Chondrocyte (in vitro differentiated cells): ENCODE measurements at regions not wholly inside any gene's neighbourhood (a gene's known extent, or its start where the extent isn't known, plus 50 kb on each side); places are given as distances from the start of the nearest gene placed in this dataset.

Source experiments
- DNase-seq: peaks from one replicate; pipeline ENCODE4 v3.0.0; 2021; ENCODE audit warnings: mixed read lengths, low spot score
- H3K27ac Mint-ChIP-seq: one replicate; pipeline ENCODE4 v1.8.0; 2021; ENCODE audit warnings: mild to moderate bottlenecking, moderate library complexity, mixed read lengths; ENCODE audit not compliant: unreplicated experiment
- H3K27me3 Mint-ChIP-seq: 2 replicates; pipeline ENCODE4 v1.8.0; 2021; ENCODE audit warnings: low read depth, mixed read lengths
- H3K36me3 Mint-ChIP-seq: 2 replicates; pipeline ENCODE4 v1.8.0; 2021; ENCODE audit warnings: low read depth, mixed read lengths
- H3K4me1 Mint-ChIP-seq: 2 replicates; pipeline ENCODE4 v1.8.0; 2021; ENCODE audit warnings: low read depth, mild to moderate bottlenecking, mixed read lengths
- H3K4me3 Mint-ChIP-seq: one replicate; pipeline ENCODE4 v1.8.0; 2021; ENCODE audit warnings: mild to moderate bottlenecking, moderate library complexity, mixed read lengths; ENCODE audit not compliant: unreplicated experiment
- H3K9me3 Mint-ChIP-seq: 2 replicates; pipeline ENCODE4 v1.8.0; 2021; ENCODE audit warnings: low read depth, mixed read lengths
- CTCF ChIP-seq: fragments of 200-600 bp; sonication (generic); IDR thresholded peaks from 2 replicates; pipeline ENCODE4 v1.5.0; 2021; ENCODE audit warnings: antibody characterized with exemption, mild to moderate bottlenecking, moderate library complexity

- peaks cover 13% of the 10 kb centered on the region for H3K27me3 Mint-ChIP-seq
- H3K4me3 Mint-ChIP-seq: no peak overlapping the region
- no peaks in the 10 kb centered on the region for H3K4me1 Mint-ChIP-seq
- no peak for DNase-seq
- no peaks in the 10 kb centered on the region for H3K36me3 Mint-ChIP-seq
- no peaks in the 10 kb centered on the region for H3K9me3 Mint-ChIP-seq
- H3K27ac Mint-ChIP-seq: no peak overlapping the region
- TF ChIP-seq CTCF: no peak
These were observed 282.4 kb downstream of the TEX29 start for GRCh38 chr13:111602874-111603273.

- Mint-ChIP-seq H3K9me3 (no peaks in the 10 kb centered on the region), H3K36me3 (no peaks in the 10 kb centered on the region), H3K4me3 (no peak overlapping the region), H3K27me3 (peaks cover 7% of the 10 kb centered on the region), H3K4me1 (no peaks in the 10 kb centered on the region), H3K27ac (no peak overlapping the region)
- DNase-seq: no peak
- no peak for TF ChIP-seq CTCF
These were observed 283.7 kb downstream of the TEX29 start for GRCh38 chr13:111604097-111604496.

GRCh38 chr13:111608556-111608955 is 288.1 kb downstream of the TEX29 start:
- DNase-seq: no peak
- H3K9me3 Mint-ChIP-seq: no peaks in the 10 kb centered on the region
- H3K36me3 Mint-ChIP-seq: no peaks in the 10 kb centered on the region
- H3K27me3 Mint-ChIP-seq: peaks cover 3% of the 10 kb centered on the region
- TF ChIP-seq CTCF: no peak
- no peaks in the 10 kb centered on the region for H3K4me1 Mint-ChIP-seq
- H3K4me3 Mint-ChIP-seq: no peak overlapping the region
- H3K27ac Mint-ChIP-seq: no peak overlapping the region

GRCh38 chr13:111609631-111610030 is 289.2 kb downstream of the TEX29 start:
- Mint-ChIP-seq H3K36me3 (no peaks in the 10 kb centered on the region), H3K27me3 (peaks cover 3% of the 10 kb centered on the region), H3K27ac (no peak overlapping the region), H3K4me1 (no peaks in the 10 kb centered on the region), H3K4me3 (no peak overlapping the region), H3K9me3 (no peaks in the 10 kb centered on the region)
- TF ChIP-seq CTCF: no peak
- no peak for DNase-seq

- Mint-ChIP-seq H3K27ac (no peak overlapping the region), H3K36me3 (no peaks in the 10 kb centered on the region), H3K27me3 (peaks cover 3% of the 10 kb centered on the region), H3K9me3 (no peaks in the 10 kb centered on the region), H3K4me1 (no peaks in the 10 kb centered on the region), H3K4me3 (no peak overlapping the region)
- no peak for TF ChIP-seq CTCF
- DNase-seq: no peak
These were observed 289.6 kb downstream of the TEX29 start for GRCh38 chr13:111610081-111610480.
